Neuronal stem cell (in vitro differentiated cells): ENCODE measurements at regions not wholly inside any gene's neighbourhood (a gene's known extent, or its start where the extent isn't known, plus 50 kb on each side); places are given as distances from the start of the nearest gene placed in this dataset.

Source experiments
- DNase-seq: peaks from one replicate; pipeline ENCODE4 v3.0.0-alpha.2; 2013; ENCODE audit warnings: low spot score
- H2AFZ ChIP-seq: one replicate; pipeline ENCODE4 v1.6.1; 2013; ENCODE audit warnings: mild to moderate bottlenecking, low read length, inconsistent platforms
- H2AK5ac ChIP-seq: 2 replicates; pipeline ENCODE4 v1.6.1; 2013; ENCODE audit warnings: low read depth, mild to moderate bottlenecking, inconsistent platforms, low read length, moderate library complexity, mixed read lengths
- H2BK120ac ChIP-seq: 2 replicates; pipeline ENCODE4 v1.6.1; 2013; ENCODE audit warnings: low read depth, mild to moderate bottlenecking, inconsistent platforms, low read length, moderate library complexity, mixed read lengths
- H2BK12ac ChIP-seq: one replicate; pipeline ENCODE4 v1.6.1; 2013; ENCODE audit warnings: low read length, inconsistent platforms
- H2BK15ac ChIP-seq: 2 replicates; pipeline ENCODE4 v1.6.1; 2013; ENCODE audit warnings: mild to moderate bottlenecking, low read length, inconsistent platforms, mixed read lengths
- H2BK5ac ChIP-seq: one replicate; pipeline ENCODE4 v1.6.1; 2013; ENCODE audit warnings: inconsistent platforms, mild to moderate bottlenecking, low read length, moderate library complexity
- H3K14ac ChIP-seq: one replicate; pipeline ENCODE4 v1.6.1; 2013; ENCODE audit warnings: low read length, inconsistent platforms
- H3K18ac ChIP-seq: 2 replicates; pipeline ENCODE4 v1.6.1; 2013; ENCODE audit warnings: low read length, inconsistent platforms
- H3K23ac ChIP-seq: 2 replicates; pipeline ENCODE4 v1.6.1; 2013; ENCODE audit warnings: low read depth, mild to moderate bottlenecking, mixed read lengths, low read length, inconsistent platforms; ENCODE audit not compliant: poor library complexity
- H3K27ac ChIP-seq: replicated peaks from 3 replicates; pipeline ENCODE4 v1.5.1; 2013; ENCODE audit warnings: low read length, inconsistent platforms
- H3K27me3 ChIP-seq, 3 experiments: 2 replicates each; pipeline ENCODE4 v1.6.1; 2013; ENCODE audit warnings: low read length in 3 of 3, mild to moderate bottlenecking in 2 of 3, inconsistent platforms in 1 of 3, low read depth in 1 of 3, mixed read lengths in 1 of 3, moderate library complexity in 1 of 3; ENCODE audit not compliant: control insufficient read depth in 3 of 3, insufficient read depth in 3 of 3
- H3K36me3 ChIP-seq, 2 donors: replicated peaks in 1 of 2; 2 replicates each; pipeline ENCODE4 v1.6.1; 2013; ENCODE audit warnings: low read length in 2 of 2; ENCODE audit not compliant: control insufficient read depth in 2 of 2, insufficient read depth in 2 of 2
- H3K4ac ChIP-seq: 2 replicates; pipeline ENCODE4 v1.6.1; 2013; ENCODE audit warnings: inconsistent platforms, mild to moderate bottlenecking, low read length, moderate library complexity
- H3K4me1 ChIP-seq, 2 donors: 1 replicate in 1 of 2; 2 replicates in 1 of 2; pipeline ENCODE4 v1.6.1; 2013; ENCODE audit warnings: low read length in 2 of 2, low read depth in 1 of 2; ENCODE audit not compliant: control insufficient read depth in 2 of 2, insufficient read depth in 1 of 2
- H3K4me2 ChIP-seq: one replicate; pipeline ENCODE4 v1.6.1; 2013; ENCODE audit warnings: mild to moderate bottlenecking, low read length, inconsistent platforms; ENCODE audit not compliant: insufficient read depth, poor library complexity, severe bottlenecking
- H3K4me3 ChIP-seq, 2 donors: 2 replicates each; pipeline ENCODE4 v1.5.1; 2013; ENCODE audit warnings: low read length in 2 of 2, mild to moderate bottlenecking in 2 of 2, inconsistent platforms in 1 of 2, moderate library complexity in 1 of 2
- H3K79me1 ChIP-seq: one replicate; pipeline ENCODE4 v1.6.1; 2013; ENCODE audit warnings: low read depth, mild to moderate bottlenecking, inconsistent platforms, low read length, moderate library complexity
- H3K9ac ChIP-seq: one replicate; pipeline ENCODE4 v1.6.1; 2013; ENCODE audit warnings: mild to moderate bottlenecking, low read depth, low read length, inconsistent platforms; ENCODE audit not compliant: poor library complexity
- H3K9me3 ChIP-seq, 2 donors: replicated peaks in 1 of 2; 2 replicates each; pipeline versions ENCODE3 to v1.6.1; 2013; ENCODE audit warnings: low read length in 2 of 2, mild to moderate bottlenecking in 2 of 2, inconsistent platforms in 1 of 2, low read depth in 1 of 2, mixed read lengths in 1 of 2, moderate library complexity in 1 of 2; ENCODE audit not compliant: control insufficient read depth in 2 of 2, insufficient read depth in 1 of 2
- H4K8ac ChIP-seq: one replicate; pipeline ENCODE4 v1.6.1; 2013; ENCODE audit warnings: low read depth, mild to moderate bottlenecking, inconsistent platforms, low read length, moderate library complexity
- H4K91ac ChIP-seq: one replicate; pipeline ENCODE4 v1.6.1; 2013; ENCODE audit warnings: low read length, low read depth, mild to moderate bottlenecking, inconsistent platforms; ENCODE audit not compliant: poor library complexity
- WGBS, 2 donors: extraction: QIAGEN DNeasy Blood & Tissue Kit; methylation state at CpG; one replicate each; pipeline ENCODE4 v1.1.7; 2013; ENCODE audit warnings: missing lambda C conversion rate in 2 of 2, mixed read lengths in 1 of 2; ENCODE audit not compliant: insufficient read length in 2 of 2, insufficient replicate concordance in 1 of 2; ENCODE audit errors: extremely low coverage in 2 of 2; 5-methylcytosine and 5-hydroxymethylcytosine counted together

- no peaks in the 10 kb centered on the region for H3K27me3 ChIP-seq
- no peaks in the 10 kb centered on the region for H3K79me1 ChIP-seq
- H3K18ac ChIP-seq, result no peak overlapping the region
- no peak overlapping the region for H2AK5ac ChIP-seq
- no peak overlapping the region for H3K14ac ChIP-seq
- DNase-seq, result no peak
- H2BK120ac ChIP-seq, result no peak overlapping the region
- no CpG with 5 or more reads among the region's 2 CpGs for WGBS, 2 donors
- no peak overlapping the region for H3K4me3 ChIP-seq
- no peak overlapping the region for H4K91ac ChIP-seq
- H2AFZ ChIP-seq, result no peak overlapping the region
- no peak overlapping the region for H4K8ac ChIP-seq
- H2BK12ac ChIP-seq, result no peak overlapping the region
- H2BK15ac ChIP-seq, result no peak overlapping the region
- no peak overlapping the region for H3K9ac ChIP-seq
- H3K4ac ChIP-seq, result no peak overlapping the region
- H3K9me3 ChIP-seq, result peaks cover 0 to 6% of the 10 kb centered on the region in 2 donors
- no peaks in the 10 kb centered on the region for H3K4me1 ChIP-seq
- H3K36me3 ChIP-seq, result no peaks in the 10 kb centered on the region
- no peak overlapping the region for H3K23ac ChIP-seq
- H3K27ac ChIP-seq, result no peak overlapping the region
- H3K4me2 ChIP-seq, result no peak overlapping the region
- no peak overlapping the region for H2BK5ac ChIP-seq
These were observed 111.2 kb upstream of the ADO start for GRCh38 chr10:62693306-62693705.

- H3K4me1 ChIP-seq, result no peaks in the 10 kb centered on the region
- H2BK15ac ChIP-seq, result no peak overlapping the region
- no peaks in the 10 kb centered on the region for H3K36me3 ChIP-seq
- H2BK12ac ChIP-seq, result no peak overlapping the region
- H4K8ac ChIP-seq, result no peak overlapping the region
- DNase-seq, result no peak
- no peak overlapping the region for H4K91ac ChIP-seq
- no peak overlapping the region for H2BK120ac ChIP-seq
- H3K9me3 ChIP-seq, result peaks cover 0 to 18% of the 10 kb centered on the region in 2 donors
- WGBS, 2 donors, result no CpG with 5 or more reads among the region's 3 CpGs
- H3K4ac ChIP-seq, result no peak overlapping the region
- H2BK5ac ChIP-seq, result no peak overlapping the region
- no peaks in the 10 kb centered on the region for H3K79me1 ChIP-seq
- no peak overlapping the region for H3K4me2 ChIP-seq
- H2AFZ ChIP-seq, result no peak overlapping the region
- no peak overlapping the region for H3K27ac ChIP-seq
- no peak overlapping the region for H3K4me3 ChIP-seq
- no peak overlapping the region for H3K9ac ChIP-seq
- no peaks in the 10 kb centered on the region for H3K27me3 ChIP-seq
- H3K14ac ChIP-seq, result no peak overlapping the region
- H2AK5ac ChIP-seq, result no peak overlapping the region
- no peak overlapping the region for H3K18ac ChIP-seq
- no peak overlapping the region for H3K23ac ChIP-seq
These were observed 109.9 kb upstream of the ADO start for GRCh38 chr10:62694537-62695126.

DNA sequence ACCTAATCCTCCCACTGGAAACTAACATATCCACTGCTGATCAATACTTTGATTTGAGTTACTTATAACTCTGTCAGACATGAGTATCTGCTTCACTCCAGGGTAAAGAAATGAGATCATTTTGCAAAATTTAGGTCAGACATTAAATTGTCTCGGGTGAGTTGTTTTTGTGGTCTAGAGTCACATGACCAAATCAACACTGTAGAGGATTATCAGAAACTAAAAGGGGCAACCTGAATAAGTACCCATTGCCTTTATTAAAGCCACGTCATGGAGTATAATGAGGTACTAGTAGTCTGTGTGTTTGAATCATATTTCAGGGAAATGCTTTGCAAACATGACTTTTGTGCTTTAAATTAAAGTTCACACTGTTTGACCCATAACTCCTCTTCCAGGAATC is 107.7 kb upstream of the ADO start:
- H2BK120ac ChIP-seq, result no peak overlapping the region
- no peak overlapping the region for H4K8ac ChIP-seq
- H2BK15ac ChIP-seq, result no peak overlapping the region
- H2AFZ ChIP-seq, result no peak overlapping the region
- H3K18ac ChIP-seq, result no peak overlapping the region
- no CpG with 5 or more reads among the region's 2 CpGs for WGBS, 2 donors
- DNase-seq, result no peak
- H3K9ac ChIP-seq, result no peak overlapping the region
- H3K9me3 ChIP-seq, result peaks cover 0 to 31% of the 10 kb centered on the region in 2 donors
- no peaks in the 10 kb centered on the region for H3K36me3 ChIP-seq
- no peak overlapping the region for H2AK5ac ChIP-seq
- H3K4me3 ChIP-seq, result no peak overlapping the region
- H3K27ac ChIP-seq, result no peak overlapping the region
- no peak overlapping the region for H3K4me2 ChIP-seq
- H2BK5ac ChIP-seq, result no peak overlapping the region
- no peak overlapping the region for H2BK12ac ChIP-seq
- no peak overlapping the region for H3K23ac ChIP-seq
- H3K4ac ChIP-seq, result no peak overlapping the region
- no peaks in the 10 kb centered on the region for H3K4me1 ChIP-seq
- no peak overlapping the region for H3K14ac ChIP-seq
- no peaks in the 10 kb centered on the region for H3K79me1 ChIP-seq
- H4K91ac ChIP-seq, result no peak overlapping the region
- H3K27me3 ChIP-seq, result no peaks in the 10 kb centered on the region

DNA sequence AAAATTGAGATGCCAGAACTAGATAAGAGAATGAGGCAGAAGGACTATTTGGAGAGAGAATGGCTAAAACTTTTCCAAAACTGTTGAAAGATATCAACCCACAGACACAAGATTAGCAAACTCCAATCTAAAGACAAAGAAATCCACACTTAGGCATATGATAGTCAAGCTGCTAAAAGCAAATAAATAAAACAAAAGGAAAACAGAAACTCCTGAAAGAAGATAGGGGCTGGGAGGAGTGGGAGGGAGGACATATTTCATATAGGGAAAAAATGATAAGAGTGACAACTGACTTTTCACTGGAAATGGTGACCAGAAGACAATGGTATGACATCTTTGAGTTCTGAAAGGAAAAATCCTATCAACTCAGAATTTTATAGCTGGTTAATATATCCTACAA is 105.4 kb upstream of the ADO start:
- H3K27me3 ChIP-seq, result no peaks in the 10 kb centered on the region
- H3K18ac ChIP-seq, result no peak overlapping the region
- H3K4me2 ChIP-seq, result no peak overlapping the region
- H2AK5ac ChIP-seq, result no peak overlapping the region
- no peak overlapping the region for H2BK120ac ChIP-seq
- H3K4me3 ChIP-seq, result no peak overlapping the region
- H3K14ac ChIP-seq, result no peak overlapping the region
- no peaks in the 10 kb centered on the region for H3K36me3 ChIP-seq
- H2BK5ac ChIP-seq, result no peak overlapping the region
- H2BK12ac ChIP-seq, result no peak overlapping the region
- H3K23ac ChIP-seq, result no peak overlapping the region
- H3K9me3 ChIP-seq, result peaks cover 0 to 31% of the 10 kb centered on the region in 2 donors
- H3K79me1 ChIP-seq, result no peaks in the 10 kb centered on the region
- DNase-seq, result no peak
- H2BK15ac ChIP-seq, result no peak overlapping the region
- no peaks in the 10 kb centered on the region for H3K4me1 ChIP-seq
- H4K8ac ChIP-seq, result no peak overlapping the region
- no peak overlapping the region for H2AFZ ChIP-seq
- no peak overlapping the region for H3K27ac ChIP-seq
- no peak overlapping the region for H3K9ac ChIP-seq
- H3K4ac ChIP-seq, result no peak overlapping the region
- H4K91ac ChIP-seq, result no peak overlapping the region
